Type B pancreatic cell (in vitro differentiated cells): ENCODE measurements at regions not wholly inside any gene's neighbourhood (a gene's known extent, or its start where the extent isn't known, plus 50 kb on each side); places are given as distances from the start of the nearest gene placed in this dataset.

Experiments used
- DNase-seq: peaks from one replicate; pipeline ENCODE4 v3.0.0; 2021; ENCODE audit warnings: mixed read lengths; ENCODE audit not compliant: unreplicated experiment; ENCODE audit errors: extremely low spot score
- H3K27ac Mint-ChIP-seq: 2 replicates; pipeline ENCODE4 v1.8.0; 2021; ENCODE audit warnings: mild to moderate bottlenecking, mixed read lengths
- H3K27me3 Mint-ChIP-seq: 2 replicates; pipeline ENCODE4 v1.8.0; 2021; ENCODE audit warnings: mixed read lengths
- H3K36me3 Mint-ChIP-seq: 2 replicates; pipeline ENCODE4 v1.8.0; 2021; ENCODE audit warnings: mixed read lengths
- H3K4me1 Mint-ChIP-seq: one replicate; pipeline ENCODE4 v1.8.0; 2021; ENCODE audit warnings: mixed read lengths; ENCODE audit not compliant: unreplicated experiment
- H3K4me3 Mint-ChIP-seq: 2 replicates; pipeline ENCODE4 v1.8.0; 2021; ENCODE audit warnings: mild to moderate bottlenecking, mixed read lengths
- H3K9me3 Mint-ChIP-seq: 2 replicates; pipeline ENCODE4 v1.8.0; 2021; ENCODE audit warnings: mixed read lengths
- CTCF ChIP-seq: fragments of 200-600 bp; sonication (generic); conservative IDR thresholded peaks from 2 replicates; pipeline ENCODE4 v1.5.0; 2021; ENCODE audit warnings: antibody characterized with exemption, mild to moderate bottlenecking

GRCh38 chr10:53572799-53573198 is 800.2 kb upstream of the MBL2 start:
- no peaks in the 10 kb centered on the region for H3K9me3 Mint-ChIP-seq
- no peaks in the 10 kb centered on the region for H3K36me3 Mint-ChIP-seq
- H3K4me1 Mint-ChIP-seq, result no peaks in the 10 kb centered on the region
- no peak for DNase-seq
- no peak for TF ChIP-seq CTCF
- H3K27ac Mint-ChIP-seq, result no peak overlapping the region
- H3K27me3 Mint-ChIP-seq, result no peaks in the 10 kb centered on the region
- H3K4me3 Mint-ChIP-seq, result no peak overlapping the region

DNA sequence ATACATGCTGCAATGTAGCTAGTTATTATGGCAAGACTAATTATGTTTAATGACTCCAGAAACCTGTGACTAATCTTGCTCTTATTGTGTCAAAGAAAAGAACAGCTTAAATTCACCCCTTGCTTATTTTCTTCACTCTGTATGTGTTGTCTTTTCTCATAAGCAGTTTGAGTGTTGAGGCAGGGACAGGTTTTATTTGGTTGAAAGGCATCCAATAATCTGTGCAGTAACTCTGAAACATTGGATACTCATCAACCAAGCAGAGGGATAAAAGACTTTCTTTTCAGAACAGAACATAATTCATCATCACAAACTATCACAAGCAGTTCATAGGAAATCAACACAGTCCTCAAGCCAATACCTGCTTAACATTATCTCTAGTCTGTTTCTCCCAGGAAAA is 797.6 kb upstream of the MBL2 start:
- H3K27me3 Mint-ChIP-seq, result no peaks in the 10 kb centered on the region
- H3K4me3 Mint-ChIP-seq, result no peak overlapping the region
- no peaks in the 10 kb centered on the region for H3K36me3 Mint-ChIP-seq
- TF ChIP-seq CTCF, result no peak
- H3K4me1 Mint-ChIP-seq, result no peaks in the 10 kb centered on the region
- H3K9me3 Mint-ChIP-seq, result no peaks in the 10 kb centered on the region
- H3K27ac Mint-ChIP-seq, result no peak overlapping the region
- no peak for DNase-seq

GRCh38 chr10:53569455-53569854 is 796.9 kb upstream of the MBL2 start:
- no peaks in the 10 kb centered on the region for H3K27me3 Mint-ChIP-seq
- H3K9me3 Mint-ChIP-seq, result no peaks in the 10 kb centered on the region
- no peaks in the 10 kb centered on the region for H3K4me1 Mint-ChIP-seq
- no peak for DNase-seq
- no peaks in the 10 kb centered on the region for H3K36me3 Mint-ChIP-seq
- no peak for TF ChIP-seq CTCF
- no peak overlapping the region for H3K4me3 Mint-ChIP-seq
- H3K27ac Mint-ChIP-seq, result no peak overlapping the region

DNA sequence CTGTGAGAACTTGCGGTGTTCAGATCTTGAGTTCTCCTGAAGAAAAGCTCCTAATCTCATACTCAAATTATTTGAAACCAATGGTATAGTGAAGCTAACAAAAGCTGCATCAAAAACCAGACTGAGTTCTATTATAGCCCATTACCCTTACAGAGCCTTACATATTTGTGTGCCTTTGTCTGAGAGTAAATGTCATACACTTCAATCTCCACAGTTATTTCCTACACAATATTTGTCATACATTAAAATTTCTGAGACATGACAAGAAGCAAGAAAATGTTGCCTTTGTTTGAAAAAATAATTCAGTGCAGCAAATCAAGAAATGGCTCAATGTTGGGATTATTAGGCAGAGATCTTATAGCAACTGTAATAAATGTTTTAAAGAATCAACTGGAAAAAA is 776.1 kb upstream of the MBL2 start:
- no peak for DNase-seq
- H3K27ac Mint-ChIP-seq, result no peak overlapping the region
- H3K27me3 Mint-ChIP-seq, result no peaks in the 10 kb centered on the region
- H3K36me3 Mint-ChIP-seq, result no peaks in the 10 kb centered on the region
- H3K4me3 Mint-ChIP-seq, result no peak overlapping the region
- H3K4me1 Mint-ChIP-seq, result no peaks in the 10 kb centered on the region
- H3K9me3 Mint-ChIP-seq, result no peaks in the 10 kb centered on the region
- TF ChIP-seq CTCF, result no peak

GRCh38 chr10:53547364-53547763 is 774.8 kb upstream of the MBL2 start:
- H3K27me3 Mint-ChIP-seq, result no peaks in the 10 kb centered on the region
- TF ChIP-seq CTCF, result no peak
- H3K4me1 Mint-ChIP-seq, result no peaks in the 10 kb centered on the region
- H3K27ac Mint-ChIP-seq, result no peak overlapping the region
- H3K9me3 Mint-ChIP-seq, result no peaks in the 10 kb centered on the region
- H3K4me3 Mint-ChIP-seq, result no peak overlapping the region
- no peak for DNase-seq
- no peaks in the 10 kb centered on the region for H3K36me3 Mint-ChIP-seq

- Mint-ChIP-seq H3K36me3 (no peaks in the 10 kb centered on the region), H3K27me3 (no peaks in the 10 kb centered on the region), H3K4me1 (no peaks in the 10 kb centered on the region), H3K4me3 (no peak overlapping the region), H3K9me3 (no peaks in the 10 kb centered on the region), H3K27ac (no peak overlapping the region)
- no peak for TF ChIP-seq CTCF
- DNase-seq, result no peak
Observed at GRCh38 chr10:53543410-53543809, 770.8 kb upstream of the MBL2 start.
